GM18951 (cell line): ENCODE measurements at regions not wholly inside any gene's neighbourhood (a gene's known extent, or its start where the extent isn't known, plus 50 kb on each side); places are given as distances from the start of the nearest gene placed in this dataset.

Experiments
- POLR2A ChIP-seq: IDR thresholded peaks from 4 replicates; pipeline ENCODE4 v1.6.1; 2011; ENCODE audit warnings: mild to moderate bottlenecking; ENCODE audit not compliant: insufficient read length, insufficient read depth; ENCODE audit errors: extremely low read depth
- in situ Hi-C: fragments of 300-500 bp; cut with MboI; formaldehyde crosslinking; loops from one replicate; pipeline ENCODE4 v1.12.0; 2022; ENCODE audit warnings: low sequenced_read_pairs, mixed read lengths, inconsistent platforms; ENCODE audit not compliant: unreplicated experiment

- TF ChIP-seq POLR2A: no peak
- in situ Hi-C loops: no loop called here
These were observed 79.1 kb upstream of the C1QTNF7 start for GRCh38 chr4:15348695-15349094.

- in situ Hi-C loops: no loop called here
- TF ChIP-seq POLR2A: no peak
These were observed 78.3 kb upstream of the C1QTNF7 start for GRCh38 chr4:15349531-15349935.

- TF ChIP-seq POLR2A: no peak
- in situ Hi-C loops: no loop called here
These were observed 77.9 kb upstream of the C1QTNF7 start for GRCh38 chr4:15349965-15350364.

DNA sequence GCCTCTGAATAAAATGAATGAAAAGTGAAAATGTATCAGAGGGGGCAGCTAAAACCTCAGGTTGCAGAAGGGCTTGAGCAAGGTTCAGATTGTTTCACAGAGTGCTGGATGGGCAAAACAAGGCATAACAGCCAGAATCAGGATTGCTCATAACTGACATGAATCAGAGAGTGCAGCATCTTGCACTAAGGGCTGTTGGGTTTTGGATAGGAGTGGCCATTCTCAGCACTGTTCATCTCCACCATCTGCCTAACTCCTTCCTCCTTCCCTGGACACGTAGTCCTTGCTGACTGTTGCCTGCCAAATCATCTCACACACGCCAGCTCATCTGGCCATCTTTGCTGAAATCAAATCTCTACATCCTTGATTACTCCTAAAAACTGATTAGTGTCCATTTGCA is 75.3 kb upstream of the C1QTNF7 start:
- in situ Hi-C loops: no loop called here
- no peak for TF ChIP-seq POLR2A

DNA sequence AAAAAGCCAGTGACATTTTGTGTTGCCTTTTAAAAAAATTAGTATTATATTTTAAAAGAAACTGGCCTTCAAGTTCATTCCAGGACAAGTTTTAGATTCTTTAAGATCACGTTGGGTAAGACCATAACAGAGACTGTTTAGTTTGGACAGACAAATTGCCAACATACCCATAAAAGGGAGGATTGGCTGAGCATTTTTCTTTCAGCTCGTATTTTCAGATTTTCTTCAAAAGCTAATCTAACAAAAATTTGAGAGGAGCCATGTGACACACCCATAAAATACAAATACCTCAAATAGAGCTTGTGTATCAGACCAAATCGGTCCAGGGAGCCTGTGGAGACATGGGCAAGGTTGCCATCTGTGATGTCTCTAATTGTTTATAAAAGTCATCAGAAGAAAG is 74.6 kb upstream of the C1QTNF7 start:
- no peak for TF ChIP-seq POLR2A
- in situ Hi-C loops: no loop called here

- in situ Hi-C loops: no loop called here
- no peak for TF ChIP-seq POLR2A
These were observed 73.2 kb upstream of the C1QTNF7 start for GRCh38 chr4:15354371-15355297.

- in situ Hi-C loops: no loop called here
- no peak for TF ChIP-seq POLR2A
These were observed 66.3 kb upstream of the C1QTNF7 start for GRCh38 chr4:15361529-15361928.

DNA sequence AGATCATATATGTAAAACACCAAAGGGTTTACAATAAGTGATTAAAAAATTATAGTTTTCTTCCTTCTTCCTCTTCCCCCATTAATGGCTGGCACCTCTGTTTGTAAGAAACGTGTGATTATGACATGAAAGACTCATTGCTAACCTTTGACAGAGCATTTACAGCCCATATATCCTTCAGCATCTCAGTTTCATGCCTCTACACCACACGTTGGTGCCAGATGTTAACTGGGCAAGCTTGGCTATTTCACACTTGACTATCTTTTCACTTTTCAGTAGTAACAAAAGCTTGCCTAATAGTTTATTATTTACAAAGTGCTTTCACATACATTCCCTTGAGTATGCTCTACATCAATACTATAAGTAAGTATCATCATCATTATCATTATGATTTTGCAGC is 65.3 kb upstream of the C1QTNF7 start:
- TF ChIP-seq POLR2A: no peak
- in situ Hi-C loops: no loop called here

DNA sequence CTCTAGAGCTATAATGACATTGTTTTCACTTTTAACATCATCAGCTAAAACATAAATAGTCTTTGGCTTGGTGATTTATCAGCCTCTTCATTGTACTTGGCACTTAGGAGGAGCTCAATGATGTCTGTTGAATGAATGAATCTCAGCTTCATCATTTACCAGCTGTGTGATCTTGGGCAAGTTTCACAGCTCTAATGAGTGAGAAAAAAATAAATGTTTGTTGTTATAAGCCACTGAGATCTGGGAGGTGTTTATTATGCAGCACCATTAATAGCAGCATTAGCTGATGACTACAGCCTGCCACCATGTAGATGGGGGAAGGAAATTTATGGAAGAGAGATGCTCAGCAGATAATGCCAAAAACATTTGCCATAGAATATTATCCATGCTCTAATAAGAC is 63.6 kb upstream of the C1QTNF7 start:
- no peak for TF ChIP-seq POLR2A

GRCh38 chr4:15365641-15366040 is 62.2 kb upstream of the C1QTNF7 start:
- no peak for TF ChIP-seq POLR2A
- in situ Hi-C loops: no loop called here

More for the DNA sequence above, 63.6 kb upstream of the C1QTNF7 start:
- in situ Hi-C loops: no loop called here

- TF ChIP-seq POLR2A: no peak
- in situ Hi-C loops: no loop called here
These were observed 61.1 kb upstream of the C1QTNF7 start for GRCh38 chr4:15366721-15367120.

- in situ Hi-C loops: no loop called here
These were observed 59.0 kb upstream of the C1QTNF7 start for GRCh38 chr4:15368856-15369255.

DNA sequence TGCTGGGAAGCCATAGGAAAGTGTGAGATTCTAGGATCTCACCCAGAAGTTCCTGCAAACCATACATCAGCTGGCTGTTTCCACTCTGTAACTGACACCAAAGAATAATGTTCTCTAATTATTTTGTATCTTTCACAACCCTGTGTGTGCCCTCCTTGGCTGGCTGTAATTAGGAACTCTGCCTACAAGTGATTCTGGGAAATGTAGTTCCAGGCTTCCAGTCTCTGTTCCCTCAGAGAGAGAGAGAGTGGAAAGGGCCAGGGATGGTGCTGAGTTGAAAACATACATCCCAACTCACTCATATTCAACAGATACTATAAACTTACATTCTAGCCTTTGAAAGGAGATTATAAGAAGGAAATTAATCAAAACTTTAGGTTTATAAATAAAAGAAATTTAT is 57.5 kb upstream of the C1QTNF7 start:
- no peak for TF ChIP-seq POLR2A
- in situ Hi-C loops: no loop called here

More at GRCh38 chr4:15368856-15369255, 59.0 kb upstream of the C1QTNF7 start:
- TF ChIP-seq POLR2A: no peak

- in situ Hi-C loops: no loop called here
- TF ChIP-seq POLR2A: no peak
These were observed 54.5 kb upstream of the C1QTNF7 start for GRCh38 chr4:15373363-15373762.
